ENCODE measurements at regions not wholly inside any gene's neighbourhood (a gene's known extent, or its start where the extent isn't known, plus 50 kb on each side); places are given as distances from the start of the nearest gene placed in this dataset.

DNA sequence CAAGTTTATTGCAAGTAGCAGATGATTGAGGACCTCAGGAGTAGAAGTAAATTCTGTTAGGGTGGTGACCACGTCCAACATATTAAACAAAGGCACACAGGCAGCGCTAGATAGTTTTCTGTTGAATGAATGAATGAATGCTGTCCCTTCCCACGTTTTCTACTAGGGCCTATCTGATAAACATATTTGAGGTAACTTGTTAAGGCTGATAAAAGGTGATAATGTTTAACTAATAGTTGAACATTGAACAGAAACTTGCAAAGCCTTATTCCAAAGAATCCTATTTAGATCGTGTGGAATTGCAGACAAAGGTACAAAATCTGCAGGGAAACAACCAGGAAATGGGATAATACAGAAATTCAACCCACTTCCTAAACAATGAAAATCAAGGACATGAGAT lies 559.5 kb upstream of the SEMA6D start:
- TF ChIP-seq POLR2A (IDR thresholded peaks at IDR 0.05; ENCODE audit: low read depth, low read length) (no peak), TAF1 (IDR thresholded peaks at IDR 0.05; ENCODE audit: borderline replicate concordance, low read depth, low read length) (no peak)

Measured in GM12892 (cell line).